Fibroblast of skin of left biceps (primary cell): ENCODE measurements at regions not wholly inside any gene's neighbourhood (a gene's known extent, or its start where the extent isn't known, plus 50 kb on each side); places are given as distances from the start of the nearest gene placed in this dataset.

Experiments
- DNase-seq, 2 experiments: peaks; one replicate each; pipeline ENCODE4 v3.0.0-alpha.2; 2013; ENCODE audit warnings: low read depth in 2 of 2

DNA sequence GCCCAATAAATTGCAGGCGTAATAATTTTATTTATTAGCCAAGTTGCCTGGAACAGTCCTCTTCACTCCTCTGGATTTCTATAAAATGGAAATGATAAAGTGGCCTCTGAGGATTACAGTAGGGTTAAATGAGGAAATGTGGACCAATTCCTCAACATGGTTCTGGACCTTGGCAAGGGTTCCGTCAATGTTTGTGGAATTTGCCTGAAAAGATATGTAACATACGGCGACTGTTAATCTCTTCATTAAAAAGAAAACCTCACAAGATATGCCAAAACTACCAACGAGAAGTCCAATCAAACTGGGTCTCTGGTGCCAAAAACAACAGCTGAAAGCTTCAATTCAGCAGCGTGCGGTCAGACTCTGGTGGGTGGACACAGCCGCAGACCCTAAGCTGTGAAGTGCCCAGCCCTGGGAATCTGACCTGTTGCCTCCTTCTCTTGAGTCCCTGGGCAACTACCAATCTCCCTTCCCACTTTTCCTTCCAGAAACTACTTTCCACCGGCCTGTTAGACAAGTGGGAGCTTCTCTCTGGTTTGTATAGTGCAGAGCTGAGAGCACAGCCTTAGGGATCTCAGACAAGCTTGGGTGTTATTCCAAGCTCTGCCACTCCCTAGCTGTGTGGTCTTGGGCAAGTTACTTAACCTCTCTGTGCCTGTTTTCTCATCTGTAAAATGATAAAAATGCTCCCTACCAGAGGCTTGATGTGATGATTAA, 190.5 kb upstream of the GSC start:
- DNase-seq: no peak

DNA sequence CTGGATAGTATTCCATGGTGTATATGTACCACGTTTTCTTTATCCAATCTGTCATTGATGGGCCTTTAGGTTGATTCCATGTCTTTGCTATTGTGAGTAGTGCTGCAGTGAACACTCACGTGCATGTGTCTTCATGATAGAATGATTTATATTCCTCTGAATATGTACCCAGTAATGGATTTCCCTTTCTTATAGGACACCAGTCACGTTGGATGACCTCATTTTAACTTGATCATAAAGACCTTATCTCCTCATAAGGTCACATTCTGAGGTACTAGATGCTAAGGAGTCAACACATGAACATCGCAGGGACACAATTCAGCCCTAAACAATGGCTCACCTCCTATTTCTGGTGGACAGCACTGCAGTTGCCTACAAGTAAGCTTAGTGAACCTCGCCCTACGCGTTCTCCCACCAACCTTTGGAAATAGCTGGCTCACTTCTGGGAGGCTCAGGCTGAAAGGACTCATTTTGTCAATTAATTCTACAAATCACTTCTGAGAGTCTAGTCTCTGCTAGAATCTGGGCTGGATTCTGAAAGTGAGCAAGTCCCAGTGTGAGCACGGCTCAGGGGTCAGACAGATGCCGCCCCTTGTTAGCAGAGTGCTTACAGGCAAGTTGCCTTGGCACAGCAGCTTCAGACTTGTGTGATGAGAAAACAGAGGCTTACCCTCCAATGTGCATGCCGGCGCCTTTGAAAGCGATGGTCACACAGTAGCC, 183.8 kb upstream of the GSC start:
- DNase-seq: no peak

DNA sequence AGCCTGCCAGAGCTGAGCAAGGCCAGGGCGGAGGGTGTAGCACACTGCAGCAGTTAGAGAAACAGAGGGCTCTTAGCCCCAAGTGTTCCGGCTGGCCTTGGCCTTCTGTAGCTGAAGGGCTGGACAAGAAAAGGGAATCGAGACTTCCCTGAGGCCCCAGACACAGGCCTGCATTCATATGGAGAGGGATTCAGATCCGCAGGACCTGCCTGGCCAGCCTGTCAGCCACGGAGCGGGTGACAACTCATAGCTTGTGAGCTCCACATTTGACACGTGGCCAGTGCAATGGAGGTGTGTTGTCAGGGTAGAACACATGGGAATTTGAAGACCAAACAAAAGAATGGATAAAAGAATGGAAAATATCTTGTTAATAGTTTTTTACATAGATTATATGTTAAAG, 182.2 kb upstream of the GSC start:
- DNase-seq: no peak

DNA sequence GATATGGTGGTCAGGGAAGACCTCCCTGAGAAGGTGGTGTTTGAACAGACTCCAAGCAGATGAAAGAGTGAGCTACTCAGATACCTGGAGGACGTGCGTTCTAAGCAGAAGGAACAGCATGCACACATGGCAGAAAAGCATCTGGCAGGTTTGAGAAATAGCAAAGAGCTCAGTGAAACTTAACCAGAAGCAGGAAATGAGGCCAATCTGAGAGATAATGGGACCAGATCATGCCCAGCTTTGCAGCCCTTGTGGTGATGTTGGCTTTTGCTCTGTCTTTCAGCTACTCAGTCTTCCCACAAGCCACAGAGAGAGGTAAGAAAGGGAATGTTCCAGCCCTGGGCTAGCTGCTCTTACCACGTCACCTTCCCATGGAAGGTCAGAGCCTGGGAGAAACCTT, 176.3 kb upstream of the GSC start:
- DNase-seq: no peak

DNA sequence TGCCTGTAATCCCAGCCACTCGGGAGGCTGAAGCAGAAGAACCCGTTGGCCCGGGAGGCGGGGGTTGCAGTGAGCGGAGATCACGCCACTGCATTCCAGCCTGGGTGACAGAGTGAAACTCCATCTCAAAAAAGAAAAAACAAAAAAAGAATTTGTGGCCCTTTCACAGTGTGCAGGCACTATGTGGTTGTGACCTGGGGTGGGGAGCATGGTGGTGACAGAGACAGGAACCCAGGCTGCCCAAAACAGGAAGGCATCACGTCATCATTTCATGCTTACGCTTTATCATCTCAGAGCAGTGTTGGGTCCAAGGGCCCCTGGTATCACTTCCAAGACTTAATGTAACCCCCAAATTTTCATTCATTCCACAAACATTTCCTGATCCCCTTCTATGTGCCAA, 175.7 kb upstream of the GSC start:
- no peak for DNase-seq

DNA sequence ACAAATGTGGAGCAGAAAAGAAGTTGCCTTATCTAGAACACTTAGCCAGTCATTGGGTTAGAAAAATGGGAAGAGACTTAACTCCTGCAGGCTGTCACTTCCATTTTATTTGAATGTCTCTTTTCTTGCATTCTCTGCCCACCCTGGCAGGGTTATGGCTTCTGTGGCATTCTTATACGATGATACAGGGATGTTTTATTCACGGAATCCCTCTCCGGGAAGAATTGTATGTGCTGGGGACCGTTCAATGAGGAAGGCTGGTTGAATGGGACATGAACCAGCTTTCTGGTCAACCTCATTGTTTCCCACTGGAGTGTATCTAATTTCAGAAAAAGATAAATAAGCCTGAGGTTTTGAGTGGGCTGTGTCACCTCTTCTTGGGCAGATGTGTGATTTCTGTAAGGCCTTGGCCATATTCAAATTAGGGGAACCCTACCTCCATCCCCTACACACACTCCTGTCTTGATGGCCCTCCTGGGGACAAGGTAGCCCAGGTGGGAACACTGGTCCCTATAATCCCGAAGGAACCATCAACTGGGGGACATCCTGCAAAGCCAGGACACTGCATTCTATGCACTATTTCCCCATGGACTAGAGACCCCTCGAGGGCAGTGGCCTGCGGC, 174.8 kb upstream of the GSC start:
- no peak for DNase-seq

DNA sequence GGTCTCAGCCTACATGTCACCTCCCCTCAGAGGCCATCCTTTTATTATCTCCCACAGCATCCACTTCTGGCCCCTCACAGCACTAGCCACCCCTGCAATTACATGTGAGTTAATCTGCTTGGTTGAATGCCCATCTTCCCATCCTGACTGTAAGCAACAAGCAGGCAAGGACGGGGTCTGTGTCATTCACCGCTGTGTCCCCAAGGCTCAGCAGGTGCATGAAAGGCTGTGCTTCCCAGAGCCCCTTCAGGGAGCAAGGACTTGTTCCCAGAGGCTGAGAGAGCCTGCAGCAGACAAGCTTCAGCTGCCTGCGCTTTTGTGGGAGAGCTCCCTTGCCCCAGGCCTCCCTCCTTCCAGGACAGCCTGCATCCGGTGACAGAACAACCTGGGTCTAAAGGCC, 172.7 kb upstream of the GSC start:
- no peak for DNase-seq

DNA sequence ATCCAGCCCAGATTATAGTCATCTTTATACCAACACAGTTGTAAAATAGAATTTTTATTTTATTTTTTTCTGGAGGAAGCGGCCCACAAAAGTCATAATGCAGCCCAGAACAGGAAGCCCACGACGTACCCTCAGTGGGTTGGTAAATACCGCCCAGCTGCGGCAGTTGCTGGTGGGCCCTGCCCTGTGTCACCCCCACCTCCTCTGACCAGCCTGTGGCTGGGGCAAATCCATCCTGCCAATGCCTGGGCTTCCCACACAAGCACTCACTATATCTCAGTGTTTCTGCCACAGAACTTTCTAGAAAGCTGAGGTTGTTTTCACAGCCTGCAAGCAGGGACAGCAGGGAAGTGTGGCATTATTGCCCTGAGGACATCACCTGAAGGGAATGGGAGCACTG, 171.4 kb upstream of the GSC start:
- no peak for DNase-seq

DNA sequence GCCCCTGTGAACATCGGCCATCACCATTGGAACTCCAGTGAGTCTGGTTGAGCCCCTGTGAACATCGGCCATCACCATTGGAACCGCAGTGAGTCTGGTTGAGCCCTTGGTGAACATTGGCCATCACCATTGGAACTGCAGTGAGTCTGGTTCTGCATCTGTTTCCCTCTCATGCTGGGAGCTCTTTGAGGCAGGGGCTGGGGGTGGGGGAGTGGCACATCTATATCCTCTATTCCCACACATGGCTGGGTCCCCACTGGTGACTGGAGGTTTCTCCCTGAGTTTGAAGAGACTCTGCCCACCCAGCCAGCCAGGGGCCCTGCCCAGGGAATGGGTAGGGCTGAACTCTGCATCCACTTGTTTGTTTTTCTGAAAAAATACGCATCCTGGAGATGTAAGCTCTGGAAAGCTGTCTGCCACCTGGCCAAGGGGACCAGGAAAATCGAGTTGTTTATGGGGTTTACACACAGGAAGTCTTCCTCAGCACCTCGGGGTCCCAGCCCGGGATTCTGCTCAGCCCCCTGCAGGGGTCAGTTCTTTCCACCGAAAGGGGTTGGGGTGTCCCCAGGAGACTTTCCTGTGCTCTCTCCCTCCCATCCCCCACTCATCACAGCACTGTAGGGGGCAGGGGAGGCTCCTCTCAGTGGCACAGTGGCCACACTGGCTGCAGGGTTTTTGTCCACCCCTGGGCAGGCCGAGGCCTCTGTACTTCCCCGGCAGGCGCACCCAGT, 170.5 kb upstream of the GSC start:
- no peak for DNase-seq

DNA sequence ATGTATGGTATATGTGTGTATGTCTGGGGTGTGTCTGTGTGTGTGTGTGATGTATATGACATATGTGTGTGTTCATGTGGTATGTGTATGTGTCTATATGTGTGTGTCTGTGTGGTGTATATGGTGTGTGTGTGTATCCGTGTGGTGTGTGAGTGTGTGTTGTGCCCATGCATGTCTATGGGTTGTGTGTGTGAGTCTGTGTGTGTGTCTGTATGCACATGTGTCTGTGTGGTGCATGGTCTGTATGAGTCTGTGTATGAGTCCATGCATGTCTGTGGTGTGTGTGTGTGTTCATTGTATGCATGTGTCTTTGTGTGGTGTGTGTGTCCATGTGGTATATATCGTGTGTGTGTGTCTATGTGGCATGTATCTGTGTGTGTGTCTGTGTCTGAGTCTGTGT, 168.1 kb upstream of the GSC start:
- no peak for DNase-seq

DNA sequence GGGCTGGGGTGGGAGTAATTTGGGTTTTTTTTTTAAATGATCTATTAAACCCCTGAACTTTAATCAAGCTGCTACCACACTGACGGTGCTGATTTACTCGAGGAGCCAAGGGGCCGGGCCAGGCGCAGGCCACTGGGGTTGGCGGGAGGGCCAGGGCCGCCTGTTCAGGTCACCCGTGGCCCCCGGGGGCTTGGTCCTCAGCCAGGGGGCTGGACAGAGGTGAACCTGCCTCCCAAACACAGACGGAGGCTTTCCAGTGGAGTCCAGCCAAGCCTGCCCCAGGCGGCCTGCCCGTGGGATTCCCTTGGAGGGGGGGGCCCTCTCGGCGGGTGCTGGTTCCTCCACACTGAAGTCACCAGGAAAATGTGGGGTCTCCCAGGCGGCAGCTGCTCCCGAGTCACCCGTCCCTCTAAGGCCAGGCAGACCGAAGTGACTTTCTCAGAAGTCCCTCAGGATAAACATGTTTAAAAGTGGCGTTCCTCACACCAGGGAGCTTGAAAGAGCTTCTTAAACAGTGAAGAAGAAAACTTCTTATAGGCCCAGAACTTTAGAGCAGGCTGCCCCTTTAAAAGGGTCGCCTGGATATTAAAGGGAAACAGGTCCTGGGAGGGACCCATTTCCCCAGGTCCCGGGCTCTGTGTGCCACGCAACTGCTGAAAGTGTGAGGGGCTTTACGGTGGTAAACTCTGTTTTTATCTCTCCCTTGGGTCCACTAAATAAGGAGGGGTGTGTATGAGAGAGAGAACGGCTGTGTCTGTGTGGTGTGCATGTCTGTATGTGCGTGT, 167.2 kb upstream of the GSC start:
- no peak for DNase-seq

DNA sequence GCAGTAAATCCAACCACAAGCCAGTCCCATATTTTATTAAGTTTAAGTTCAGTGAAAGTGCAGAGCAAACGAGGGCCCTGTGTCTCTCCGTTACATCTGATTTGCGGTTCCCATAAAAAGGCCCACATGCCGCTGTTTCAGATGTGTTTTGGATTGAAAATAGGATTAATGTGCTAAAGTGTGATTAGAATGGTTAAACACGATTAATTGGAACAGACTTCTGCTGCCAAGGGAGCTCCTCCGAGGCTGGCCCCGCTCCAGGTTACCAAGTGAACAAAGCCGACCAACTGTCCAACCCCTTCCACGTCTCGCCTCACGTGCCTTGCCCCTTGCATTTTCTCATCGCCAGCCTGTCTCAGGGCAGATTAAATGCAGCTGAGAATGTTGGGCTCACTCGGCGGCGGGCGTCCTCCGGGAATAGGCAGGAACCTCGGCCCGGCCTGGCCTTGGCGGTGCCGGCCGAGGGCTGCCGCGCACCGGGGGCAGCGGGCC, 166.5 kb upstream of the GSC start:
- DNase-seq: no peak

DNA sequence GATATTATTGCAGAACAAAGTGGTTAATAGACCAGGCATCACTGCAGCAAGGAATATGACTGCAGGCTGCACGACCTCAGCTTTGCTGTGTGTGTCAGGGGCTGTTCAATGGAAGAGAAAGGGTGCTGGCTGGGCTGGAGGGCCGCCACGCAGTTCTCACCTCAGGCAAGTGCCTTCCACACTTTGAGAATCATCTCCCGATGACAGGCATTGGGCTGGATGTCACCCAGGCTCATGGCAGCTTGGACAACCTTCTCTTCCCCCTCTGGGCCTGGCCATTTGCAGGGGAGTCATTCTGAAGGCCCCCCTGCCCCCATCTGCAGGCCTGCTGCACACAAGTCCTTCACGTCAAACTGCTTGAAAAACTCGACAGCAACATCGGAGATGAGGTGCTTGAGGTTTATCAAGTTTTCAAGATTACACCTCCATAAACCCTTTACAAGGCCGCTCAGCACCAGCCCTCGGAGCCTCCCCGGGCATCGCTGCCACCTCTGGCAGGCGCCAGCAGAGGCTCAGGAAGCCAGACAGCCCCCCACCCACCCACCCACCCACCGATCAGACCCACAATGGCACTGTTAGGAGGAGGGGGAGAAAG, 165.9 kb upstream of the GSC start:
- DNase-seq: no peak

DNA sequence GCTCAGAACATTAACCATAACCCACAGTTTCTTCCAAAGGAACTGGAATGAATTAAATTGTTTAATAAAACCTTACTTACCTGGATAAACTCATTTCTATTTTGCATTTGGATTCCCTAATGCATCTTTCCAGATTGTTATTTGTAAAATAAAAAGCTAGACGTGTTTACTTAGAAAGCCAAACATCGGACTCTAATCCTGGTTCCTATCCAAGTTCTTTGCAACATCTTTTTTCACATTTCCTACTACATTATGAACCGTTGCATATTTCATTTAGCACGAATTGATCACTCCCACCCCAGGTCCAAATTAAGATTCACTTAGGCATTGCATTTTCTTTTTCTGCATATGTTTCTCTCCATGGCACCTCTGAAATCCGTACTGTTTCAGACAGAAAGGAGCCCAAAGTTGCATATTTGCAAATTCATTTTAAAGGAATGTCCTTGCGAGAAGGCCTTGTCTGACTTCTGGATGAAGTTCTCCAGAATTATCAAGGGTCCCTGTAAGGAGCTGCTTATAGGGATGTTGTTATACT, 164.4 kb upstream of the GSC start:
- DNase-seq: no peak

DNA sequence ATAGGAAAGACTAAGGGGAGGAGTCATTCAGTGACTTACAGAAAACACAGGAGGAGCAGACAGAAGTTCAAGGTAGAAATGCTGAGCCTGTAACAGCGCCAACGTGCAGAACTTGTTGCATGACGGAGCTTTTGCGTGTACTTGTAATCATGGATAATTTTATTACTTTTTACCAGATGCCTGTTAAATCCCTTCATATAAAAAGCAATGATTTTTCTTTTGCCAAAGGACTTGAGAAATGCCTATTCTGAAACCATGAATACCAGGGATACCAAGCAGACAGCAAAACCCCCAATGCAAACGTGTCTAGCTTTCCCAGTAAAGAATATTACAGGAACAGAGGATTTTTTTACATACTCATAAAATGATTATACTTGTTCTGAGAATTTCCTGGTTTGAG, 163.6 kb upstream of the GSC start:
- no peak for DNase-seq

DNA sequence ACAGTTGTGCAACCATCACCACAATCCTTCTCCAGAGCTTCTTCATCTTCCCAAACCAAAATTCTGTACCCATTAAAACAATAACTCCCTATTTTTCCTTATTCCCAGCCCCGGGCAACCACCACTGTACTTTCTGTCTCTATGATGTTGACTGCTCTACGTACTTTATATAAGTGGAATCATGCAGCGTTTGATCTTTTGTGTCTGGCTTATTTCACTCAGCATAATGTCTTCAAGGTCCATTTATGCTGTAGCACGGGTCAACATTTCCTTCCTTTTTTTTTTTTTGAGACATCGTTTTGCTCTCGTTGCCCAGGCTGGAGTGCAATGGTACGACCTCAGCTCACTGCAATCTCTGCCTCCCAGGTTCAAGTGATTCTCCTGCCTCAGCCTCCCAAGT, 162.7 kb upstream of the GSC start:
- no peak for DNase-seq

DNA sequence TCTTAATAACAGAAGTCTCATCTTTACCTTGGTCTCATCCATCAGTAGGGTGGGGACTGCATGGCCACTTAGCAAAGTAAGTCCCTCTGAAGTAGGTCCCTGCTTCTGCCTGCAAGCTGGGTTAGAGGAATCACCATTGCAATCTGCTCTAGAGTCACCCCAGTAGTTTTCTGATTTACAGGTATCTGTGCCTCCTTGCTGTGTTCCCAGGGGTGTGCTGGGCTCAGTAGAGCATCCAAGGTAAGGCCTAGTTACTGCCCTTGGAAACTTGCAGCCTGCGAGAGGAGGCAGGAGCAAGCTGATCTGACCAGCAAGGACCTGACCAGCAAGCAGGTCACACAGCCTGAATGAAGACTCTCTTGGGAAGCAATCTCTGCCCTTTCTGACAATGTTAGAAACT, 160.8 kb upstream of the GSC start:
- no peak for DNase-seq

DNA sequence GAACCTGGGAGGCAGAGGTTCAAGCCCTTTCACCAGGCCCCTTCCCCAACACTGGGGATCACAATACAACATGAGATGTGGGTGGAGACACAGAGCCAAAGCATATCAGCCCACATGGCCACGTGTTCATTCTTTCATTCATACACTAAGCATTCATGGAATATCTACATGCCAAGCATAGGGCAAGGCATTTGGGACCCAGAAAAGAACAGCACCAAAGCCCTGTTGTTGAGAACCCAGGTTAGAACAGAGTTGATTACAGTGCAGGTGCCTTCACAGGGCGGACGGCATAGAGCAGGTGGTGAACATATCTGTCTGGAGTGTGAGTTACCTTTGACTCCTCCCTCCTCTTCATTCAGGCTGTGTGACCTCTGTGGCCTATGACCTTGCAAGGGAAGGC, 159.4 kb upstream of the GSC start:
- DNase-seq: no peak

DNA sequence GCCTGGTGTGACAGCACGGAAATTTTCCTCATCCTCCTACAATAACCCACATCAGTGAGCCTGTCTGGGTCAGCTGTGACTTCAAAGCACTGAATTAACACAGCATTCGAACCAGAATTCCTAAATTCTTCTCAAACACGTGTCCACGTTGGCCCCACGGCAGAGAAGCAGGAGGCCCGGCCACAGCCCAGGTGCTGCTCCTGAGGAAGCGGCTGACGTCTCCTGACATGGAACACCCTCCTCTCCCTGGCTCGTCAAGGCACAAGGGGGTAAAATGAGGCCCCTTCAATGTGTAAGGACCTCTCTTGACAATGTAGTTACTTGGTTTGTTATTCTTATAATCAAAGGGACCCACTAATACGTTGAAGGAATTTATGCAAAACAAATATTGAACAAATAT, 156.3 kb upstream of the GSC start:
- DNase-seq: no peak

DNA sequence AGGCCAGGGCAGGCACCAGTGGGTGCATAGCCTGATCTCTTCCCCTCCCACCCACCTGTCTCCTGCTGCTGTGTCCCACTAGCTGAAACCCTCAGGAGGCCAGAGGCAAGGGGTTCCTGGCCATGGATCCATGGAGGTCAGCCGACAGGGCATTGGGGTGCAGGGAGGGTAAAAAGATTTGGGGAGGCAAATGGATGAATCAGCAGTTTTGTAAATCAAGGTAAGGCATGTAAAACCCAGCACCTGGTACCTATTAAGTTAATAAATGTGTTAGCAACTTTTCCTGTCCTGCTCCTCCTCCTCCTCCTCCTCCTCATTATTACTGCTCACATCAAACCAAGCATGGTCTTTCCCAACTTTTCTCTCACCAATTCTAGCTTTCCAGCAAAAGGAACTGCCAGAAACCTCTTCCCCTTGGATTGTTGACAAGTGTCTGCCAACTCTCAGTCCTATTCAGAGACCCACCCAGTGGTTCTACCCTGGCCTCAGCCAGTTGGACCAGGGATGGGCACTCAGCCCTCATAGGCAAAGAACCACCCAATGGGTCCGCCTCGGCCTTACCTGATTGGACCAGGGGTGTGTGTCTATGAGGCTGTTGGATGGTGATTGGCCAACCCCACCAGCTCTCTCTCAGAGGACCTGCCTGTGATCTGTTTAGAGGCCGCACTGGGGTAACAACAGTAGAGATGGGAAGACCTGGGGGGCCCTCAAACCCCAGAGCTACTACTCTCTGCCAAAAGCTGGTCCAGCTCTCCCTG, 155.7 kb upstream of the GSC start:
- no peak for DNase-seq
